Panc1 (cell line): ENCODE measurements at regions not wholly inside any gene's neighbourhood (a gene's known extent, or its start where the extent isn't known, plus 50 kb on each side); places are given as distances from the start of the nearest gene placed in this dataset.

Experiments used
- ATAC-seq: fragments of 200-7000 bp; cut with Tn5 transposase; 2 replicates; pipeline ENCODE4 v1.9.1; 2020; ENCODE audit warnings: mild to moderate bottlenecking, moderate library complexity
- BruUV-seq: library from RNA; stranded (reverse); fragments of 400-500 nt; replicated peaks from 2 replicates; lab custom pipeline; 2021; lab: Mats Ljungman, UMichigan
- CTCF ChIA-PET: fragments of 300-600 bp; sonication (Branson Sonifier 250); formaldehyde crosslinking; loops from one replicate; lab custom pipeline; 2022; ENCODE audit warnings: antibody characterized with exemption; lab: Charles Lee
- POLR2A ChIA-PET: fragments of 300-600 bp; sonication (Branson Sonifier 250); formaldehyde crosslinking; loops from one replicate; lab custom pipeline; 2022; ENCODE audit warnings: antibody characterized with exemption; lab: Charles Lee
- DNase-seq: peaks from one replicate; pipeline ENCODE4 v3.0.0-alpha.2; 2010; ENCODE audit warnings: low read depth, low spot score
- H3K27ac ChIP-seq: 2 replicates; pipeline ENCODE4 v1.5.1; 2011; ENCODE audit warnings: mild to moderate bottlenecking, low read length, inconsistent platforms
- H3K27me3 ChIP-seq: fragments of 200-500 bp; sonication (Bioruptor generic); 2 replicates; pipeline ENCODE4 v1.6.0; 2014; ENCODE audit warnings: low read length, inconsistent platforms; ENCODE audit not compliant: control insufficient read depth, insufficient read depth
- H3K36me3 ChIP-seq: fragments of 200-500 bp; sonication (Bioruptor generic); 2 replicates; pipeline ENCODE4 v1.5.1; 2014; ENCODE audit warnings: inconsistent platforms, mild to moderate bottlenecking, low read length, moderate library complexity; ENCODE audit not compliant: control insufficient read depth, insufficient read depth
- H3K4me1 ChIP-seq: 2 replicates; pipeline ENCODE4 v1.5.1; 2011; ENCODE audit warnings: inconsistent platforms, mild to moderate bottlenecking, low read length, moderate library complexity; ENCODE audit not compliant: control insufficient read depth, insufficient read depth
- H3K4me3 ChIP-seq, 2 experiments: 2 replicates each; pipeline ENCODE4 v1.5.1; 2011 to 2012; ENCODE audit warnings: low read depth in 2 of 2, low read length in 2 of 2, mild to moderate bottlenecking in 2 of 2, inconsistent platforms in 1 of 2, moderate library complexity in 1 of 2
- H3K9me3 ChIP-seq: fragments of 200-500 bp; sonication (Bioruptor generic); 2 replicates; pipeline ENCODE4 v1.5.1; 2014; ENCODE audit warnings: low read depth, mild to moderate bottlenecking, inconsistent platforms, low read length, moderate library complexity; ENCODE audit not compliant: control insufficient read depth, insufficient read depth
- POLR2AphosphoS5 ChIP-seq: IDR thresholded peaks from 2 replicates; pipeline ENCODE4 v1.6.1; 2012; ENCODE audit warnings: mild to moderate bottlenecking, low read depth, low read length, moderate library complexity
- SIN3A ChIP-seq: IDR thresholded peaks from 2 replicates; pipeline ENCODE4 v1.6.1; 2012; ENCODE audit warnings: low read depth, mild to moderate bottlenecking, low read length, moderate library complexity, borderline replicate concordance; ENCODE audit not compliant: insufficient read depth
- TCF7L2 ChIP-seq: IDR thresholded peaks from 2 replicates; pipeline ENCODE4 v1.6.1; 2011; ENCODE audit warnings: mild to moderate bottlenecking, low read depth, low read length, inconsistent platforms
- in situ Hi-C: cut with HindIII; loops from 2 replicates; pipeline ENCODE4 v1.10.0; 2016; ENCODE audit warnings: low sequenced_read_pairs, low pct_unique_long_range_greater_than_20kb
- intact Hi-C: fragments of 100-400 bp; cut with micrococcal nuclease; formaldehyde crosslinking; loops from one replicate; pipeline ENCODE4 v1.10.0; 2022; ENCODE audit not compliant: unreplicated experiment
- TF ChIP-seq, protein P1 (sequence below), 2 experiments: IDR thresholded peaks; 2 replicates each; pipeline ENCODE4 v1.6.1; 2011 to 2012; ENCODE audit warnings: low read depth in 2 of 2, control low read depth in 1 of 2, low read length in 1 of 2, mild to moderate bottlenecking in 1 of 2, moderate library complexity in 1 of 2; ENCODE audit not compliant: insufficient read depth in 1 of 2
- TF ChIP-seq, protein P2 (sequence below): fragments of 450-650 bp; IDR thresholded peaks from 2 replicates; pipeline ENCODE4 v1.5.1; 2017; ENCODE audit warnings: mild to moderate bottlenecking

DNA sequence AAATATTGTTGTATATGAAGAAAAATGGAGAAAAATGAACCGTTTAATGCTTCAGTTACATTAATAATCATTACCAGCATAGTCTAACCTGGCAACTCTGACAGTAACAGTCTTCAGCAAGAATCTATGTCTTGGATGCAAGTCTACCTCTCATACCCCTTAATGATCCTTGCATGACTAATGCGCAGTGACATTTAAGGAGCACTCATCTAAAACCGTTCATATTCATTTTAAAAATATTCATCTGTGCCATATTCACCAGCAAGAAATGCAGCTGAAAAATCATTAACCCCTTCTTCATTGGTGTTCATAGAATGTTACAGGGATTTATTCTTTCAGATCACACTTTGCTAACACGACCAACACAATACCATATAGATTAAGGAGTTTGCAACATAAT, 227.2 kb upstream of the ASCC3 start:
- Histone ChIP-seq H3K4me1 (no peaks in the 10 kb centered on the region), H3K4me3 (no peak overlapping the region), H3K27ac (no peak overlapping the region), H3K36me3 (no peaks in the 10 kb centered on the region), H3K27me3 (no peaks in the 10 kb centered on the region), H3K9me3 (no peaks in the 10 kb centered on the region)
- CTCF ChIA-PET: no interaction called here
- TF ChIP-seq TCF7L2: no peak
- no peak for TF ChIP-seq SIN3A
- TF ChIP-seq POLR2AphosphoS5: no peak
- TF ChIP-seq, protein P1, sequence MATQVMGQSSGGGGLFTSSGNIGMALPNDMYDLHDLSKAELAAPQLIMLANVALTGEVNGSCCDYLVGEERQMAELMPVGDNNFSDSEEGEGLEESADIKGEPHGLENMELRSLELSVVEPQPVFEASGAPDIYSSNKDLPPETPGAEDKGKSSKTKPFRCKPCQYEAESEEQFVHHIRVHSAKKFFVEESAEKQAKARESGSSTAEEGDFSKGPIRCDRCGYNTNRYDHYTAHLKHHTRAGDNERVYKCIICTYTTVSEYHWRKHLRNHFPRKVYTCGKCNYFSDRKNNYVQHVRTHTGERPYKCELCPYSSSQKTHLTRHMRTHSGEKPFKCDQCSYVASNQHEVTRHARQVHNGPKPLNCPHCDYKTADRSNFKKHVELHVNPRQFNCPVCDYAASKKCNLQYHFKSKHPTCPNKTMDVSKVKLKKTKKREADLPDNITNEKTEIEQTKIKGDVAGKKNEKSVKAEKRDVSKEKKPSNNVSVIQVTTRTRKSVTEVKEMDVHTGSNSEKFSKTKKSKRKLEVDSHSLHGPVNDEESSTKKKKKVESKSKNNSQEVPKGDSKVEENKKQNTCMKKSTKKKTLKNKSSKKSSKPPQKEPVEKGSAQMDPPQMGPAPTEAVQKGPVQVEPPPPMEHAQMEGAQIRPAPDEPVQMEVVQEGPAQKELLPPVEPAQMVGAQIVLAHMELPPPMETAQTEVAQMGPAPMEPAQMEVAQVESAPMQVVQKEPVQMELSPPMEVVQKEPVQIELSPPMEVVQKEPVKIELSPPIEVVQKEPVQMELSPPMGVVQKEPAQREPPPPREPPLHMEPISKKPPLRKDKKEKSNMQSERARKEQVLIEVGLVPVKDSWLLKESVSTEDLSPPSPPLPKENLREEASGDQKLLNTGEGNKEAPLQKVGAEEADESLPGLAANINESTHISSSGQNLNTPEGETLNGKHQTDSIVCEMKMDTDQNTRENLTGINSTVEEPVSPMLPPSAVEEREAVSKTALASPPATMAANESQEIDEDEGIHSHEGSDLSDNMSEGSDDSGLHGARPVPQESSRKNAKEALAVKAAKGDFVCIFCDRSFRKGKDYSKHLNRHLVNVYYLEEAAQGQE (IDR thresholded peaks at IDR 0.05; ENCODE audit: insufficient read depth in 1 of 2, low read depth in 2 of 2, low read length in 1 of 2): no peak
- TF ChIP-seq, protein P2, sequence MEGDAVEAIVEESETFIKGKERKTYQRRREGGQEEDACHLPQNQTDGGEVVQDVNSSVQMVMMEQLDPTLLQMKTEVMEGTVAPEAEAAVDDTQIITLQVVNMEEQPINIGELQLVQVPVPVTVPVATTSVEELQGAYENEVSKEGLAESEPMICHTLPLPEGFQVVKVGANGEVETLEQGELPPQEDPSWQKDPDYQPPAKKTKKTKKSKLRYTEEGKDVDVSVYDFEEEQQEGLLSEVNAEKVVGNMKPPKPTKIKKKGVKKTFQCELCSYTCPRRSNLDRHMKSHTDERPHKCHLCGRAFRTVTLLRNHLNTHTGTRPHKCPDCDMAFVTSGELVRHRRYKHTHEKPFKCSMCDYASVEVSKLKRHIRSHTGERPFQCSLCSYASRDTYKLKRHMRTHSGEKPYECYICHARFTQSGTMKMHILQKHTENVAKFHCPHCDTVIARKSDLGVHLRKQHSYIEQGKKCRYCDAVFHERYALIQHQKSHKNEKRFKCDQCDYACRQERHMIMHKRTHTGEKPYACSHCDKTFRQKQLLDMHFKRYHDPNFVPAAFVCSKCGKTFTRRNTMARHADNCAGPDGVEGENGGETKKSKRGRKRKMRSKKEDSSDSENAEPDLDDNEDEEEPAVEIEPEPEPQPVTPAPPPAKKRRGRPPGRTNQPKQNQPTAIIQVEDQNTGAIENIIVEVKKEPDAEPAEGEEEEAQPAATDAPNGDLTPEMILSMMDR: no peak
- intact Hi-C loops: no loop called here
- in situ Hi-C loops: no loop called here
- BruUV-seq: no TSS peak
- POLR2A ChIA-PET: no interaction called here
- ATAC-seq (no peak), DNase-seq (no peak)

DNA sequence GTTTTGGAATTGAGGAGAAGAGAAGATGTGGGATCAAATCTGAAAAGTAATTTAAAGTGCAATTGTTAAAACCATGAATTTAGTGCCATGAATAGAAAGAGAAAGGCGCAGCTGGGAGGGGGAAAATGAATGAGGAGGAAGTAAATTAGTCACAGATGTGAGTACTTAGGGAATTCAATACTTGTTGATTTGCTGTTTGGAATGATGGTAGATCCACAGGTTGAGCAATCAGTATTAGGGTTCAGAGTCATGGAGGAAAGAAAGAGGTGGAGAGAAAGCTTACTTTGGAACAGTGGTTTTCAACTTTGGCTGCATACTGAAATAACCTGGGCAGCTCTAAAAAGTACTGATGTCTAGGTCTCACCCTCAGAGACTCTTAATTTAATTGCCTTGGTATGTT, 229.7 kb upstream of the ASCC3 start:
- CTCF ChIA-PET: no interaction called here

More for the DNA sequence above, 229.7 kb upstream of the ASCC3 start:
- Histone ChIP-seq H3K27me3 (no peaks in the 10 kb centered on the region), H3K4me3 (no peak overlapping the region), H3K36me3 (no peaks in the 10 kb centered on the region), H3K27ac (no peak overlapping the region; the same call in 1 of the 2 replicates), H3K4me1 (peaks cover 5% of the 10 kb centered on the region; the same call in 1 of the 2 replicates), H3K9me3 (no peaks in the 10 kb centered on the region)
- in situ Hi-C loops: no loop called here
- intact Hi-C loops: loop anchor here (10.0 kb wide), 1 partner anchor 284 kb away; the partner anchor contains the start of gene GRIK2
- BruUV-seq: no TSS peak
- POLR2A ChIA-PET: no interaction called here
- no peak for DNase-seq
- TF ChIP-seq, protein P1 (IDR thresholded peaks at IDR 0.05; ENCODE audit: insufficient read depth in 1 of 2, low read depth in 2 of 2, low read length in 1 of 2): no peak
- no peak for TF ChIP-seq SIN3A
- no peak for TF ChIP-seq TCF7L2
- TF ChIP-seq, protein P2: no peak
- TF ChIP-seq POLR2AphosphoS5: no peak
- ATAC-seq: no peak
